BJ (cell line): ENCODE measurements at regions not wholly inside any gene's neighbourhood (a gene's known extent, or its start where the extent isn't known, plus 50 kb on each side); places are given as distances from the start of the nearest gene placed in this dataset. TPM values are rescaled to one million over a fixed set of nuclear protein-coding genes. Genes with fewer than 3 reads are reported as not detected.

Experiments
- CTCF ChIA-PET: fragments of 350-600 bp; formaldehyde crosslinking; extraction: SDS; loops from one replicate; lab custom pipeline; 2021; ENCODE audit warnings: antibody characterized with exemption, inconsistent platforms; lab: Yijun Ruan, JAX
- POLR2A ChIA-PET: fragments of 300-600 bp; sonication (Branson Sonifier 250); formaldehyde crosslinking; extraction: SDS; loops from one replicate; lab custom pipeline; 2021; ENCODE audit warnings: antibody characterized with exemption; lab: Charles Lee
- DNase-seq: peaks from one replicate; pipeline ENCODE4 v3.0.0-alpha.2; 2011; ENCODE audit warnings: low read depth
- H3K27me3 ChIP-seq: 2 replicates; pipeline ENCODE4 v1.6.0; 2011; ENCODE audit warnings: low read length; ENCODE audit not compliant: control insufficient read depth, insufficient read depth
- H3K36me3 ChIP-seq: 2 replicates; pipeline ENCODE4 v1.5.1; 2011; ENCODE audit warnings: low read length; ENCODE audit not compliant: control insufficient read depth, insufficient read depth
- H3K4me3 ChIP-seq: 2 replicates; pipeline ENCODE4 v1.5.1; 2011; ENCODE audit warnings: low read depth, mild to moderate bottlenecking, control low read depth, low read length
- CTCF ChIP-seq: IDR thresholded peaks from 2 replicates; pipeline ENCODE4 v1.5.1; 2011; ENCODE audit warnings: low read depth, mild to moderate bottlenecking, control low read depth, inconsistent platforms, low read length, moderate library complexity; ENCODE audit not compliant: insufficient read depth
- small RNA-seq: library from RNA; depleted of rRNA; stranded (forward); fragments of <200 nt; gene quantifications from one replicate; pipeline ENCODE3, GENCODE V24; 2012; ENCODE audit warnings: low replicate concordance, low read depth; ENCODE audit not compliant: insufficient read length

GRCh38 chr3:11953350-11953749 lies 50.8 kb upstream of the SYN2 start:
- POLR2A ChIA-PET: no interaction called here
- TF ChIP-seq CTCF: no peak
- no peaks in the 10 kb centered on the region for H3K27me3 ChIP-seq
- no peaks in the 10 kb centered on the region for H3K36me3 ChIP-seq
- no peak overlapping the region for H3K4me3 ChIP-seq
- no peak for DNase-seq
- CTCF ChIA-PET: interaction anchor here (1.0 to 1.1 kb wide), 2 partner anchors 8 to 10 kb away, joined by 4 read pairs; no protein-coding TSS in a partner anchor

- H3K36me3 ChIP-seq: no peaks in the 10 kb centered on the region
- no peak overlapping the region for H3K4me3 ChIP-seq
- TF ChIP-seq CTCF: no peak
- ChIA-PET CTCF (interaction anchor here (1.0 to 1.1 kb wide), 2 partner anchors 8 to 10 kb away, joined by 4 read pairs; no protein-coding TSS in a partner anchor), POLR2A (no interaction called here)
- H3K27me3 ChIP-seq: no peaks in the 10 kb centered on the region
- DNase-seq: no peak
These were observed 50.4 kb upstream of the SYN2 start for GRCh38 chr3:11953778-11954177.

- DNase-seq: no peak
- Histone ChIP-seq H3K27me3 (no peaks in the 10 kb centered on the region), H3K4me3 (no peak overlapping the region), H3K36me3 (no peaks in the 10 kb centered on the region)
- CTCF ChIA-PET: interaction anchor here (1.0 to 1.1 kb wide), 2 partner anchors 9 kb away, joined by 4 read pairs; no protein-coding TSS in a partner anchor
- no peak for TF ChIP-seq CTCF
- POLR2A ChIA-PET: no interaction called here
These were observed 49.8 kb upstream of the SYN2 start for GRCh38 chr3:11954312-11954934.

Small RNA genes lying in the stretch of these regions (small RNA-seq; reads per million reads assigned to genes)
- not detected for gene RN7SL147P
